Adrenal gland (tissue), 5 donors: ENCODE measurements at regions not wholly inside any gene's neighbourhood (a gene's known extent, or its start where the extent isn't known, plus 50 kb on each side); places are given as distances from the start of the nearest gene placed in this dataset.

ENCODE experiments used
- POLR2A ChIP-seq, 2 donors: fragments of 450-650 bp; IDR thresholded peaks; one replicate each; pipeline ENCODE4 v1.6.1; 2017; ENCODE audit warnings: antibody characterized with exemption in 2 of 2, mild to moderate bottlenecking in 2 of 2, moderate library complexity in 1 of 2
- TF ChIP-seq, protein P1 (sequence below), 6 experiments: fragments of 450-650 bp in 4 of 6; fragments of 200-600 bp in 2 of 6; sonication (generic) in 1 of 6; IDR thresholded peaks; 1 replicate in 5 of 6; 2 replicates in 1 of 6; pipeline versions ENCODE4 v1.5.1 to v1.8.0; 2016 to 2021; ENCODE audit warnings: antibody characterized with exemption in 6 of 6, mild to moderate bottlenecking in 2 of 6, moderate library complexity in 1 of 6
- donor health status: DM: no; HTN: no; CAD: no.

DNA sequence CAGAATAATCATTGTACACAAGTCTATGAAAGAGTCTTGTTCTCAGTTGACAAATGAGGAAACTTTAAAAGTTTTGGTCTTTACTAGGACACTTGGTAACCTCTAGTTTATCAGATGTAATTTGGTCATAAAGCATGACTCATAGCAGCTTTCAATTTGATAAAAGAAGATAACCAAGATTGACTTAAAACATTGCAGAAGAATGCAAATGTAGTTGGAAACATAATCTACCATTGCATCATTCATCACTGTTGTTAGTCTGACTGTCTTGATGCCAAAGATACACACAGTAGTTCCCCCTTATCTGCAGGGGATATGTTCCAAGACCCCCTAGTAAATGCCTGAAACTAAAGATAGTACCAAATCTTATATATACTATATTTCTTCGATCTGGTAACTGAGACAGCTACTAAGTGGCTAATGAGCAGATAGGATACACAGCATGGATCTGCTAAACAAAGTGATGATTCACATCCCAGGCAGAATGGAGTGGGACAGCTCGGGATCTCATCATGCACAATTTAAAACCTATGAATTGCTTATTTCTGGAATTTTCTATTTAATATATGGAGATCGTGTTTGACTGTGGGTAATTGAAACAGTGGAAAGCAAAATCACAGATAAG lies 131.4 kb upstream of the CCDC68 start:
- TF ChIP-seq POLR2A (IDR thresholded peaks at IDR 0.05): no peak
- TF ChIP-seq, protein P1, sequence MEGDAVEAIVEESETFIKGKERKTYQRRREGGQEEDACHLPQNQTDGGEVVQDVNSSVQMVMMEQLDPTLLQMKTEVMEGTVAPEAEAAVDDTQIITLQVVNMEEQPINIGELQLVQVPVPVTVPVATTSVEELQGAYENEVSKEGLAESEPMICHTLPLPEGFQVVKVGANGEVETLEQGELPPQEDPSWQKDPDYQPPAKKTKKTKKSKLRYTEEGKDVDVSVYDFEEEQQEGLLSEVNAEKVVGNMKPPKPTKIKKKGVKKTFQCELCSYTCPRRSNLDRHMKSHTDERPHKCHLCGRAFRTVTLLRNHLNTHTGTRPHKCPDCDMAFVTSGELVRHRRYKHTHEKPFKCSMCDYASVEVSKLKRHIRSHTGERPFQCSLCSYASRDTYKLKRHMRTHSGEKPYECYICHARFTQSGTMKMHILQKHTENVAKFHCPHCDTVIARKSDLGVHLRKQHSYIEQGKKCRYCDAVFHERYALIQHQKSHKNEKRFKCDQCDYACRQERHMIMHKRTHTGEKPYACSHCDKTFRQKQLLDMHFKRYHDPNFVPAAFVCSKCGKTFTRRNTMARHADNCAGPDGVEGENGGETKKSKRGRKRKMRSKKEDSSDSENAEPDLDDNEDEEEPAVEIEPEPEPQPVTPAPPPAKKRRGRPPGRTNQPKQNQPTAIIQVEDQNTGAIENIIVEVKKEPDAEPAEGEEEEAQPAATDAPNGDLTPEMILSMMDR (IDR thresholded peaks at IDR 0.05): no peak
